ENCODE measurements at regions not wholly inside any gene's neighbourhood (a gene's known extent, or its start where the extent isn't known, plus 50 kb on each side); places are given as distances from the start of the nearest gene placed in this dataset.

DNA sequence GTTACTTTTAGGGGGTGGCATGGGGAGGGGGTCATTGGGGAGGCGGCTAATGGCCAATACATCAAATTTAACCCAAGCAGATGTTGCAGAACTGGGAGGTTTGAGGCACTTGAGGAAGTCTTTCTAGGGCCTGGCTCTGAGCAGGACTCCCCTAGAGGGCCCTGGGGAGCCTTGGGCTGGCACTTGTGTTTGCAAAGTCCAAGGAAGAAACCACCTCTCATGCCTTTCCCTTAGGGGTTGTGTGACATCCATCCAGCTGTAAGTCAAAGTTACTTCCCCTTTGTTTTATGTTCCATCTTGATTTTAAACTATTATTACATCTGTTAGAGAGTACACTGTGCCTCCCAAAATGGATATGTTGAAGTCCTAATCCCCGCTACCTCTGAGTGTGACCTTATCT is 159.9 kb downstream of the KATNAL1 start:
- ATAC-seq = no peak

DNA sequence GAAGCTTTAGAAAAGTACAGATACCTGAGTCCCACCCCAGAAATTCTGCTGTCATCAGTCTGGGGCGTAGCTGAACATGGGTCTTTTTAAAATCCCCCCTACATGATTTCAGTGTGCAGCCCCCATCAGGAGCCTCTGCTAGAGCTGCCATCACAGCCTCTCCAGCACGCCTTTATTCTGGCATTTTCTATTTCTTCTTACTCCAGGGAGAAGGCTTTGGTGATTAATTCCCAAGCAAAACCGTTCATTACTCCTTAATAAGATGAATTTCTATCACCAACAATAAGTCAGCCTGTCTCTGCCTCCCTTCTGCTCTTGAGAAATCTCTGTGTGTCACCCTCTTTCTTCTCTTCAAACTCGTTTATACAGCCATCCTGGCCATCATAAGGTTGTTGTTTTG is 160.3 kb downstream of the KATNAL1 start:
- TF ChIP-seq, protein P1, sequence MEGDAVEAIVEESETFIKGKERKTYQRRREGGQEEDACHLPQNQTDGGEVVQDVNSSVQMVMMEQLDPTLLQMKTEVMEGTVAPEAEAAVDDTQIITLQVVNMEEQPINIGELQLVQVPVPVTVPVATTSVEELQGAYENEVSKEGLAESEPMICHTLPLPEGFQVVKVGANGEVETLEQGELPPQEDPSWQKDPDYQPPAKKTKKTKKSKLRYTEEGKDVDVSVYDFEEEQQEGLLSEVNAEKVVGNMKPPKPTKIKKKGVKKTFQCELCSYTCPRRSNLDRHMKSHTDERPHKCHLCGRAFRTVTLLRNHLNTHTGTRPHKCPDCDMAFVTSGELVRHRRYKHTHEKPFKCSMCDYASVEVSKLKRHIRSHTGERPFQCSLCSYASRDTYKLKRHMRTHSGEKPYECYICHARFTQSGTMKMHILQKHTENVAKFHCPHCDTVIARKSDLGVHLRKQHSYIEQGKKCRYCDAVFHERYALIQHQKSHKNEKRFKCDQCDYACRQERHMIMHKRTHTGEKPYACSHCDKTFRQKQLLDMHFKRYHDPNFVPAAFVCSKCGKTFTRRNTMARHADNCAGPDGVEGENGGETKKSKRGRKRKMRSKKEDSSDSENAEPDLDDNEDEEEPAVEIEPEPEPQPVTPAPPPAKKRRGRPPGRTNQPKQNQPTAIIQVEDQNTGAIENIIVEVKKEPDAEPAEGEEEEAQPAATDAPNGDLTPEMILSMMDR (IDR thresholded peaks at IDR 0.05 in 4 of 5, conservative IDR thresholded peaks at IDR 0.05 in 1 of 5) = no peak
- TF ChIP-seq POLR2A (IDR thresholded peaks at IDR 0.05) = no peak
- ATAC-seq = no peak
- H3K27me3 ChIP-seq = no peaks in the 10 kb centered on the region
- H3K9me3 ChIP-seq = no peaks in the 10 kb centered on the region
- H3K4me3 ChIP-seq = no peak overlapping the region
- DNase-seq = no peak
- peaks cover 2 to 6% of the 10 kb centered on the region in 2 donors for H3K4me1 ChIP-seq
- intact Hi-C loops (cut with DNase I; ENCODE audit: low total_unique reads) (no loop called here), in situ Hi-C loops (cut with MboI; ENCODE audit: low sequenced_read_pairs in 4 of 4) (loop anchor here (25.0 kb wide), 6 partner anchors 190 to 890 kb away; partner anchors contain the start of gene HMGB1 (in 1 of the 4))
- H3K36me3 ChIP-seq = no peaks in the 10 kb centered on the region
- H3K27ac ChIP-seq = no peak overlapping the region

More for the DNA sequence above, 159.9 kb downstream of the KATNAL1 start:
- no peak overlapping the region for H3K4me3 ChIP-seq
- H3K9me3 ChIP-seq = no peaks in the 10 kb centered on the region
- no peaks in the 10 kb centered on the region for H3K27me3 ChIP-seq
- intact Hi-C loops (cut with DNase I; ENCODE audit: low total_unique reads) = no loop called here
- no peak for DNase-seq
- no peaks in the 10 kb centered on the region for H3K36me3 ChIP-seq
- H3K27ac ChIP-seq = no peak overlapping the region
- H3K4me1 ChIP-seq = peaks cover 2 to 6% of the 10 kb centered on the region in 2 donors
- TF ChIP-seq, protein P1 (IDR thresholded peaks at IDR 0.05 in 4 of 5, conservative IDR thresholded peaks at IDR 0.05 in 1 of 5) = no peak
- no peak for TF ChIP-seq POLR2A (IDR thresholded peaks at IDR 0.05)
- in situ Hi-C loops (cut with MboI; ENCODE audit: low sequenced_read_pairs in 4 of 4) = loop anchor here (25.0 kb wide), 6 partner anchors 190 to 890 kb away; partner anchors contain the start of gene HMGB1 (in 1 of the 4)

DNA sequence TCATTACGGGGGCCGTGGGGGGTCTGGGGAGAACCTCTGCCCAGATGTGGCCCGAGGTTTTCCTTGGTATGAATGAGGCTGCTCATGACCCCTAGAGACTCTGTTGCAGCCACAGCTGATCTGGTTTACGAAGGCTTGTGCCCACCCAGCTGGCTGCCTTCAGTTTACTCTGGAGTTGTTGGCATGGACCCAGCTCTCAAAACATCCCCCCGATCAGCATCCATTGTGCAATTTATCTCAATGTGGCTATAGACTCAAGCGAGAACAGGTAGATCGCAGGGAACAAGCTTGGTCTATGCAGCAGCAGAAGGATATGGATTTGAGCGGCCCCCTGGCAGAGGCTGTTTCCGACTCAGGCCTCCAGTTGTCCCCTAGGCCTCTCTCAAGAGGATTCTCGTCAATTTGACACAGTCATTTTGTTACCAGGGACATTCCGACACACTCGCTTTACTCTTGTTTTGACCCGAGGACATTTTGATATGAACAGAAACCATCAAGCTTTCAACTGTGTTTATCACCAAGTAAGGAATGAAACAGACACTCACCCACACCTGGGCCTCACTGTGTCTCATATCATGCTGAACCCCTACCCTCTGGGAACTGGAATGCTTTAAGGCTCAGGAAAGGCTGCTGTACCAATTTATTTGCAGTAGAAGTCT is 161.5 kb downstream of the KATNAL1 start:
- intact Hi-C loops (cut with DNase I; ENCODE audit: low total_unique reads) = no loop called here
- DNase-seq (no peak), ATAC-seq (no peak)
- in situ Hi-C loops (cut with MboI; ENCODE audit: low sequenced_read_pairs in 4 of 4) = loop anchor here (25.0 kb wide), 6 partner anchors 191 to 891 kb away; partner anchors contain the start of gene HMGB1 (in 1 of the 4)
- Histone ChIP-seq H3K9me3 (no peaks in the 10 kb centered on the region), H3K36me3 (no peaks in the 10 kb centered on the region), H3K27ac (no peak overlapping the region), H3K4me3 (no peak overlapping the region), H3K4me1 (peaks cover 2 to 6% of the 10 kb centered on the region in 2 donors), H3K27me3 (no peaks in the 10 kb centered on the region)
- TF ChIP-seq POLR2A (IDR thresholded peaks at IDR 0.05) = no peak
- TF ChIP-seq, protein P1 (IDR thresholded peaks at IDR 0.05 in 4 of 5, conservative IDR thresholded peaks at IDR 0.05 in 1 of 5) = no peak

DNA sequence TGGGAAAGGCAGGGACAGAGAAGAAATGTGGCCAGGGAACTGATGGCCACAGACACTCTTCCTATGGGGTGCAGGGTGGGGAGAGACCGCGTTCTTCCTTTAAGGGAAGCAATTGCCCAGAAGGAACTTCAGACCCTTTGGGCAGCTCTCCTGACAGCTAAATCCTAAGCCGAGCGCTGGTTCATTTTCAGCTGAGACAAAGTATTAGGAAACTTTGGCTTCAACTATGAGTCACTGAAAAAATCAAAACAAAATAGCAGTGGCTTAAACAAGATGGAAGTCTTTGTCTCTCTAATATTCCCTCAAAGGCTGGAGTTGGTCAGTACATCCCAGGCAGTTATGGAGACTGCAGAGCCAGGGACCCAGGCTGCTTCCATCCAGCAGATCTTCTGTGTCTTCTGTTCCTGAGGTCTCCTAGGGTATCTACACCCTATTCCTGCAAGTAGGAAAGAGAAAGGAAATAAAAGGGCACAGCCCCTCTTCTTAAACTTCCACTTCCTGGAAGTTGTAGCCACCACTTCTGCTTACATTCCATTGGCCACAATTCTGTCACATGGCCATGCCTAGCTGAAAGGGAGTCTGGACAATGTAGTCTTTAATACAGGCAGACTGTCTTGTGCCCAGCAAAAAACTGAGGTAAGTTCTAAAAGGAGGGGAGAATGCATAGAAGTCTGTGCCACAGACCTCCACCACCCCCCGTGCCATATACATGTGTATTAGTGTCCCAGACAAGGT is 163.5 kb downstream of the KATNAL1 start:
- H3K27ac ChIP-seq = no peak overlapping the region
- no peaks in the 10 kb centered on the region for H3K9me3 ChIP-seq
- no peak for DNase-seq
- in situ Hi-C loops (cut with MboI; ENCODE audit: low sequenced_read_pairs in 4 of 4) (loop anchor here (25.0 kb wide), 6 partner anchors 193 to 893 kb away; partner anchors contain the start of gene HMGB1 (in 1 of the 4)), intact Hi-C loops (cut with DNase I; ENCODE audit: low total_unique reads) (no loop called here)
- H3K27me3 ChIP-seq = no peaks in the 10 kb centered on the region
- no peak for ATAC-seq
- peaks cover 2 to 6% of the 10 kb centered on the region in 2 donors for H3K4me1 ChIP-seq
- TF ChIP-seq, protein P1 (IDR thresholded peaks at IDR 0.05 in 4 of 5, conservative IDR thresholded peaks at IDR 0.05 in 1 of 5) = no peak
- TF ChIP-seq POLR2A (IDR thresholded peaks at IDR 0.05) = no peak
- H3K4me3 ChIP-seq = no peak overlapping the region
- no peaks in the 10 kb centered on the region for H3K36me3 ChIP-seq

Measured in gastrocnemius medialis (tissue), 4 donors.